Right renal cortex interstitium (tissue), 3 donors: ENCODE measurements at regions not wholly inside any gene's neighbourhood (a gene's known extent, or its start where the extent isn't known, plus 50 kb on each side); places are given as distances from the start of the nearest gene placed in this dataset.
A peak's percentile ranks its signal among the peaks of the same experiment; 100 is the strongest.

Experiments
- DNase-seq, 3 donors: peaks; one replicate each; pipeline ENCODE4 v3.0.0-alpha.2; 2013; ENCODE audit warnings: low read depth in 3 of 3, low spot score in 2 of 3

DNA sequence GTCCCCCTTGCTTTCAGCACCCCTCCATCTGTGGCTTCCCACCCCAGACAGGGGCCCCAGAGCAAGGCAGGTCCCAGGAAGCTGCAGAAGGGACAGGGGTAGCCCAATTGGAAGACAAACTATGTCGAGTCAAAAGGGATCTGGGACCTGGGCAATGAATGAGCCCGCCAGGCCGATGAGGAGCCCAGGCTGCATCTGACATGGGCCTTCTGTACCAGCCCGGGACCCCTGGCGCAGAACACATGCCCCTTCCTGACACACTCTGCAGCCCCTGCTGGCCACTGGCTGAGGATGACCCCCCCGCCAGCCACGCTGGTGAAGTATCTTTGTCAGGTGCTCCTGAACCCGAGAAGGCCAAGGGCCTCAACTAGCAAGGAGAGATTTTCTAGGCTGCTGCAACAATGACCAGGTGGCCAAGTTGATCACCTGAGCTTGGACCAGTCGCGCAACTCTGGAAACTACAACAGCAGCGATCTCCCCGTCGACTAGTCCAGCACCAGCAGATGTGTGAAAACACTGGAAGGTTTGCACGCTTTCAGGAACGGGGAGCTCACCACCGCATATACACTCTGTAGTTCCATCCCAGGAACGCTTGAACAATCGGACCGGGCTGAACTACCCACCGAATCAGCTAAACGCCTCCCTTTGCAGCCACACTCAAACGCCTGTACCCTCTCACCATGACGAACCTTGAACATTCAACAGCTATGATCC is 119.0 kb downstream of the NCOR2 start:
- DNase-seq: no peak

DNA sequence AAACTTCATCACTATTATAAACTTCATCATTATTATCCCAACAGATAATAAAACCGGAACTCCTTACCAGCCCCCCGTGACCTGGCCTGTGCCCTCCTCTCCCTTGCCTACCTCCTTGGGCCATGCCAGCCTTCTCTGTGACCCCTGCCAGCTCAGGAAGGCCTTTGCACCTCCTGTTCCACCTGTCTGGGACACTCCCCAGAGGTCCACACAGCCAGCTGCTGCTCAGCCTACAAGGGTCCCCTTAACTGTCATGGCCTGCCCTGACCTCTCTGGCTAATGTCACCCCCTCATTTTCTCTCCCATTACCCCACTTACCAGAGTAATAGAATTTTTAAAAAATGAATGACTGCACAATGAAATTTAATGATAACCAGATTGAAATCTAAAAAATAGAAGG is 121.0 kb downstream of the NCOR2 start:
- DNase-seq: no peak

DNA sequence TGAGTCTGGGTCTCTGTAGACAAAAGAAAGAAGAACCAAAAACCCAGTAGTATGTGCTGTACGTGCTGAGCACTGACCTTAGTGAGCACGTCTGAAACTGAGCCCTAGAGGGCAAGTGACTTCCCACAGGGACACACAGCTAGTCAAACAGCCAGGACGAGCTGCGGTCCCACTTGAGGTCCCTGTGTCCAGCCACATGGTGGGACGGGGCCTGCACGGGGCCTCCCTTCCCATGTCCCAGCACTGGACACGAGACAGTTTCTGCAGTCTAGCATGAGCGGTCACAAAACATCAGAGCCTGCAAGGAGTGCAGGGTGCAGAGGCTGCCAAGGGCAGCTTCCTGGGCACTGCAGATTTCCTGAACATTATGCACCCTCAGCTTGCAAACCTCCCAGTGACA is 121.6 kb downstream of the NCOR2 start:
- no peak for DNase-seq

DNA sequence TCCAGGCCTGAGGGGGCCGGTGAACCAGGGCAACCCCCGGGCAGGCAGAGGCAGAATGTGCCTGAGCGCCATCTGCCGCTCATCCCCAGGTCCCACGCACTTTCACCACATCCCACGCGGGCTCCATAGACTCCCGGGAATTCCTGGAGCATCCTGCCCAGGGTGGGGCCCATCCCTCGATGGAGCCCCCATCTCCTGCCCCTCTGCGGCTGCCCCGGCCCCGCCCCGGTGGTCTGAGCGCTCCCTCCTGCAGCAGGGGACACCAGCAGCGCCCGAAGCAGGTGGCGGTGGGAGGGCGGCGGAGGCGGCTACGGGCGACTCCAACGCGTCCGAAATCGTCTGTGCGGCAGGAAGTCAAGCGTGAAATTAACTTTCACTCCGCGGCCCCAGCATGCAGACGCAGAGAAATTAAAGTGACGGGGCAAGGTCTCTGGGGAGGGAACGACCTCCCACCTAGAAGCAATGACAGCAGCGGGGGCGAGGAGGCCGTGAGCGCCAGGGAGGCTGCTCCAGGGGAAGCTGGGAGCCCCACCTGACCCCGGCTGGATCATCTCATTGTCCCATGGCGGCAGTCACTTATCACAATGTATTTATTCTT is 122.2 kb downstream of the NCOR2 start:
- peak in 2 of 3 donors; percentile 72 for DNase-seq

DNA sequence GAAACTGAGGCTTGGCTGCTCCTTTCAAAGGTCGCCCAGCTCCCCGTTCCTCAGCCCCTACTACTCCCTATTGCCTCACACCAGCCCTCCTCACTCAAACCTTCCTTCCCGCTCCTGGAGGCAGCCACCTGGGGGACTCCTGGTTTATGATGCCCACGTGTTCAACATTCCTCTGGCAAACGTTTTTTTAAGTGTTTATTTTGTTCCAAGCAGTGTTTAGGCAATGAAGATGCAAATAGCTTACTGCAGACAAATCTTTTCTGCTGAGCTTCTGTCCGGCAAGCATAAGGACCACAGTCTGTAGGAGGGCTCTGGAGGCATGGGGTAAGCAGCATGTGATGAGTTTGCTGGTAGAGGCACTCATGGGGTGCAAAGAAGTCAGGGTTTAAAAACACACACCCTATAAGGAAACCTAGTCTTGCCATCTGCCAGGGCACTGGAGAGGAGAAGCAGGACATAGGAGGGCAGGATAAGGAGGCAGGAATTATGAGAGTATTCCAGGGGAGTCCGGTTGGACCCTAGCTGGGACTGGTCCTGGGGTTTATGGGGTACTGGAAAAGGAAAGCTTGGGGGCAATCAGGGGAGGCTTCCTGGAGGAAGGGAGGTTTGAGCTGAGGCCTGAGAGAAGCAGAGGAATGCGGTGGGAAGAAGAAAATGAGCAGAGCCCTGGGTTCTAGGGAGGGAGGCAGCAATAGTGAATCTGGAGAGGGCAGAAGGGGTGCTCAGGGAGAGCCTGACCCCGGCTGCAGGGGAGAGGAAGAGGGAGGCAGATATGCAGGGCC is 123.3 kb downstream of the NCOR2 start:
- DNase-seq: no peak

DNA sequence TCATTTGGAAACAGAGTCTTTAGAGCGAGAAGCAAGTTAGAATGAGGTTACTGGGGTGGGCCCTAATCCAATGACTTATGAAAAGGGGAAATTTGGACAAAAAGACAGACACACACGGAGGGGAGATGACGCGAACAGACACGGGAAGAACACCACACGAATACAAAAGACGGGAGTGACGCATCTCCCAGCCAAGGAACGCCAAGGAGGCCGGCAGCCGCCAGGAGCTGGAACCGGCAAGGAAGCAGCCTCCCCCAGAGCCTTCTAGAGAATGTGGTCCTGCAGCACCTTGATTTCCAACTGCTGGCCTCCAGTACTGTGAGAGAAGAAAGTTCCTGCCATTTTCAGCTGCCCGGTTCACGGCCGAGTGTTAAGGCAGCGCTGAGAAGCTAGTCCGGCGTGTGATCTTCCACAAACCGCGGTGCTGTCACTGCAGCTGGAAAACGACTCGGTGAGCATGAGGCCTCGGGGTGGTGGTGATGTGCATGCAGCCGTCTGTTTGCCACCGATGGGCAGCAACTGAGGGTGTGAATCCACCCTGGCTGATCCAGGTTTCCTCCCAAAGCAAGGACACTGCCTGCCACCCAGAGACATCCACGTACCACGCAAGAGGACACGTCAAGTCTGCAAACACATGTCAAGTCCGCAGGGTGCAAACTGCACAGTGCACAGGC is 124.5 kb downstream of the NCOR2 start:
- no peak for DNase-seq

DNA sequence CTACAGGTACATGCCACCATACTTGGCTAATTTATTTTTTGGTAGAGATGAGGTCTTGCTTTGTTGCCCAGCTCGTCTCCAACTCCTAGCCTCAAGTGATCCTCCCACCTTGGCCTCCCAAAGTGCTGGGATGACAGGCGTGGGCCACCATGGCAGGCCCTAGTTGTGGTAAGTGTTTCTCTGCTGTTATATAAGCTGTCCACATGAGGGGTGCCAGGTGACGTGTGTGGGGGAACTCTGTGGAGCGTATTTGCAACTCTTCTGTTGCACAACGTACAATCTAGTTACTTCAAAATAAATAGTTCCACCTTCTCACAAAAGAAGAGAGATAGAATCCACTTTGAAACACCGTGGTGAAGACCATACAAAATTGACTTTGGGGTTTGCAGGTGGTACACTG is 125.1 kb downstream of the NCOR2 start:
- DNase-seq: no peak

DNA sequence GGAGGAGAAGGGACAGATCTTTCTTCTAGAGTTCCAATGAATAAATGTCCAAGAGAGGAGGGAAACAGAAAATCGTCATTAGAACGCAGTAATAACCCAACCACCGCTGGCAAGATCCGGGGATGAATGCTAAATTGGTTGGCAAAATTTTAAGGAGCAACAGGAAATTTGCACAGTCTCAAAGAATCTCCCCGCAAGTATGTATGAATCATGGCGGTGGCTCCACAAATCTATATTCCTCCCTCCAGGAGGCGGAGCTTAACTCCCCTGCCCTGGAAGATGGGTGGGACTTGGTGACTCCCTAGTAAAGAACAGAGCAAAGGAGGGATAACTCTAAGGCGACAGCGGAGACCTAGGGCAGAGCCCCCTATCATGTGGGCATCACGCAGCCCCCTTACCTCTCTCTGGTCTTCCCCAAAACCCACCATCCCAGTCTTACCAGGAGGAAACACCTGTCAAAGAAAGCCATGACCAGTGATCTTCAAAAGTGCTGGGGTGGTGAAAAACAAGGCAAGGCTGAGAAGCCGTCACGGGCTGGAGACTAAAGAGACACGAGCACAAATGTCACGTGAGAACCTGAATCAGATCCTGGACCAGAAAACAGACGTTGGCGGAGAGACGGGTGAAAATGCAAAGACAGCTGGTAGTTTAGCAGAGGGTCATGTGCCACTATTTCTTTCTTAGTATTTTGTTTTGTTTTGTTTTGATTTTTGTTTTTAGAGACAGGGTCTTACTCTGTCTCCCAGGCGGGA is 125.8 kb downstream of the NCOR2 start:
- no peak for DNase-seq

DNA sequence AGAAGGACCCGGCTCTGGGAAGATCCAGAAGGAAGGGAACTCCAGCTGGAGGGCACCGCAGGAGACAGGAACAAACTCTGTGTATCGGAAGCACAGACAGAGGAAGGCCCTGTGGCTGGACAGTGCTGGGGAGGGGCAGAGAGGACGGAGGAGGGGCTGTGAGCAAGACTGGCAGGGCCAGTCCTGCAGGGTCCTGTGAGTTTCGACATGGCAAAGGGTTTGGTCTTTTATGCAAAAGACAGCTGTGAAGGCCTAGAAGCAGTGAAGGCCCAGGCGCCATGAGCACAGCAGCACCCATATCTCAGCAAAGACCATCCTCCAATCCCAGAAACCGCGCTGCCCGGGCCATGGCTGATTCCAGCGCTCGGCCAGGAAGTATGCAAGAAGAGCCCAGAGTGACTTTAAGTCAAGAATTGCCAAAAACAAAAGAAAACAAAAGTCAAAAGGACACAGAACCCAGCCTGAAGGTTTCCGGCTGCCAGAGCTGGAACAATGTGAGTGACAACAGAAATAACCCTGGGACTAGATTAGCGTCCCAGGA is 126.5 kb downstream of the NCOR2 start:
- no peak for DNase-seq

DNA sequence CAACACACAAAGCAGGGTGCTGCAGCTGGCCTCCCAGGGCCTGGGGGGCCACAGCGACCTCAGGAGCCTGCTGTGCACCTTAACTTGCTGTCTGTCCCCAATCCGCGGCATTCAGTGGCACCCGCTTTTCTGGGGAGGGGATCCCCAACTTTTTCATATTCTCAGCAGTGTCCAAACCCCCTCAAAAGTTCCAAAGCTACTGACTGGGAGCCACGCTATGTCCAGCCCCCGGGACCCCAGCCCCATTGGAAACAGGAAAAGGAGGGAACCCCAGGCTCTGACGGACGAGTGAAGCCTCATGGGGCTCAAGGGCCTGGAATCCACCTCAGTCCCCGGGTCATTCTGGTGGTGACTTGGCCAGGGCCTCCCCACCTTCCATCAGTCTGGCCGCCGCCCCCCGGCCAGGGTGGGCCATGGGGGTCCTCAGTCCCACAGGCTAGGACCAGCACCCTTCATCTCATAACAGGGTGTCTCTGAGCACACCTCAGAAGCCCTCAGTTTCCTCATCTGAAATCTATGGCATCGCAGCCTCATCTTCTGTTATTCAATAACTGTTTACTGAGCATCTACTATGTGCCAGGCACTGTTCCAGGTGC is 127.3 kb downstream of the NCOR2 start:
- DNase-seq: no peak

DNA sequence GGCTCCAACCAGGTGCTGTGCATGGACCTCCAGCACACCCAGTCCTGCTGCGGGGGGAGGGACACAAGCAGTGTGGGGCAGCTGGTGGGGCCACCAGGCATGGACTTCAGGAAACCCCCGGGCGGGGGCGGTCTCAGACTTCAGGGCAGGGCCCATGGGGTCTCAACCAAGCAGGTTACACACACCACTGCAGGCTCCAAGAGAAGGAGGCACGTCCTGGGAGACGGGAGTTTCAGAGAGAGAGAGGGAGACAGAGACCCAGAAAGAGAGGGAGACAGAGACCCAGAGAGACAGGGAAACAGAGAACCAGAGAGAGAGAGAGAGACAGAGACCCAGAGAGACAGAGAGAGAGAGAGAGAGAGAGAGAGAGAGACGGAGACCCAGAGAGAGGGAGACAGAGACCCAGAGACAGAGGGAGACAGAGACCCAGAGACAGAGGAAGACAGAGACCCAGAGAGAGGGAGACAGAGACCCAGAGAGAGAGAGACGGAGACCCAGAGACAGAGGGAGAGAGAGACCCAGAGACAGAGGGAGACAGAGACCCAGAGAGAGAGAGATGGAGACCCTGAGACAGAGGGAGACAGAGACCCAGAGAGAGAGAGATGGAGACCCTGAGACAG is 128.9 kb downstream of the NCOR2 start:
- DNase-seq: no peak

DNA sequence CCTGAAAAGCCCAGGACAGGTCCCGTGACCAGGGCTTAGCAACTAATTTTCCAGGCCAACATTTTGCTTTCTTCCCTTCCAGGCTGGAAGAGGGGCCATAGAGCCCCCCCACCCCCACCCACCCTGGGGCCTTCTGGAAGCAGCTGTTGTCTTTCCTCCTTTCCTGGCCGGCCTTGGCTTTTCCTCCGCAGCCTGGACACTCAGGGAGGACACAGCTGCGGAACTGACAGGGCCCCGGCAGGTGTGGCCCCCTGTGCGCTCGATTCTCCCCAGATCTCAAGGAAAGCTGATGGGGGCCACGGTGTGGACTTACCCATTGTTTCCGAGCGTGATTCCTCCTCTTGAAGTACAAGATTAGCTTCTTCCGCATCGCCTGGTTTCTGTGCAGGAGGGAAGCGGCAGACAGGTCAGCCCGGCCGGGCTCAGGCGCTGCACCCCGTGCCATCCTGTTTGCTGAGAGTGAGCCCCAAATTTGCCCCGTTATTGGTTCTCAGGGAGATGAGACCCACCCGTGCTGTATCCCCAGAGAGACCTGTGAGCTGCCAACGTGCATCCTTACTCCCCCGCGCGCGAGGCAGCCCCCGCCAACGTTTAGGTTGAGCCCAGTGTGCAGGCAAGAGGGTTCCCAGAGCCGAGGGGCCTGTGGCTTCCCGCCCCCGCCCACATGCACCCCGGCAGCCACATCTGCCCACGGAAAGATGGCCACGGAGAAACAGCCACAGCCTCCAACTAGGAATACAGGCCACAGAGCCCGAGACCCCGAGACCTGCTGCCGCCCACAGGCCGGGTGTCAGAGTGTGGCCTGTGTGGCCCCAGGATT is 129.6 kb downstream of the NCOR2 start:
- DNase-seq: no peak

DNA sequence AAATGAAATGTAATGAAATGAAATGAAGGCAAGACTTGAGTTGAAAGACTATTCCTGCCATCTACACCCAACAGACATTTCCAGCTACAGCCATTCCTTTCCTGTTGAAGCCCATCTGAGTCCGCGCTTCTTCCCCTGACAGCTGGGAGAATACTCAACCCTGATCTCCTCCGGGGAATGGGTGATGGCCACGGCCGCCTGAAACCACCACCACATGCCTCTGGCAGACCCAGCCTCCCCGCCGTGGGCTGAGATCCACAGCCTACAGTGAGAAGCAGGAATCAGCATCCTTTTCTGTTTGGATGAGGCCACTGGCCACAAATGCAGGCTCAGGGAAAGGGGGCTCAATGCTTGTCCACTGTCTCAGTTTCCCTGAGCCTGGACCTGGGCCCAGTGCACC is 130.3 kb downstream of the NCOR2 start:
- DNase-seq: no peak

DNA sequence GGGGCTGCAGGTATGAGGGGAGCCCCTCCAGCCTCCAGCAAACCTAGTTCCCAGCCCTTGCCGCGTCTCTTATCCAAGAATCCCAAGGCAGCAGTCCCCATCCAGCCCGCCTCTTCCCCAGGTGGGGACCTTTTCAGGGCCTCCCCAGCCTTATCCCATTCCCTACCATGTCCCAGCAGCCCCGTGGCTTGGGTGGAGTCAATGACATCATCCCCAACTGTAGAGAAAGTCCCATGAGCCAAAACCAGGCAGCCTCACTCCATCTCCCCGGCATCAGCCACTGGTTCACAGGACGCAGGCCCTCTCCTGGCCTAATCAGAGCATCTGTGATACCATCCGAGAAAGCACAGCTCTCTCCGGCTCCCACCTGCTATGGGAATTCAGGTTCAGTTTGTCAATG is 131.0 kb downstream of the NCOR2 start:
- no peak for DNase-seq

DNA sequence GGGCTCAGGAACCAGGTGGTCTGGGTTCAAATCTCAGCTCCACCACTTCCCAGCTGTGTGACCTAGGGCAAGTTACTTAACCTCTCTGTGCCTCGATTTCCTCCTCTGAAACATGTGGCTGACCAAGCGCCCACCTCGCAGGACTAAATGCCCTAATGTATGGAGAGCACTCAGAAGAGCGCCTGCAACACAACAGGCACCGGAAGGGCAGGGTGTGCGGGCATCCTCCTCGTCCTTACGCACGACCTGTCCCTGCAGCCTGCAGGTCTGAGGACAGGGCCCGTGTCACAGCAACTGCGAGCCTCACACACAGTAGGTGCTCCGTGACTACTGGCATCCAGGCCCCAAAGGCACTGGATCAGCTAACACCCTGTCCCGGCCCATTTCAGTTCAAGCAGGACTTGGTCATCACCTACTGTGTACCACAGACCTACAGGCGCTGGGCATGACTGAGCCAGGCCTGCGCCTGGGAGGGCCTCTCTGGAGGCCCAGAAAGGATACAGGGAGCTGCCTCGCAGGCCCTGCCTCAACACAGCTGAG is 131.5 kb downstream of the NCOR2 start:
- no peak for DNase-seq

DNA sequence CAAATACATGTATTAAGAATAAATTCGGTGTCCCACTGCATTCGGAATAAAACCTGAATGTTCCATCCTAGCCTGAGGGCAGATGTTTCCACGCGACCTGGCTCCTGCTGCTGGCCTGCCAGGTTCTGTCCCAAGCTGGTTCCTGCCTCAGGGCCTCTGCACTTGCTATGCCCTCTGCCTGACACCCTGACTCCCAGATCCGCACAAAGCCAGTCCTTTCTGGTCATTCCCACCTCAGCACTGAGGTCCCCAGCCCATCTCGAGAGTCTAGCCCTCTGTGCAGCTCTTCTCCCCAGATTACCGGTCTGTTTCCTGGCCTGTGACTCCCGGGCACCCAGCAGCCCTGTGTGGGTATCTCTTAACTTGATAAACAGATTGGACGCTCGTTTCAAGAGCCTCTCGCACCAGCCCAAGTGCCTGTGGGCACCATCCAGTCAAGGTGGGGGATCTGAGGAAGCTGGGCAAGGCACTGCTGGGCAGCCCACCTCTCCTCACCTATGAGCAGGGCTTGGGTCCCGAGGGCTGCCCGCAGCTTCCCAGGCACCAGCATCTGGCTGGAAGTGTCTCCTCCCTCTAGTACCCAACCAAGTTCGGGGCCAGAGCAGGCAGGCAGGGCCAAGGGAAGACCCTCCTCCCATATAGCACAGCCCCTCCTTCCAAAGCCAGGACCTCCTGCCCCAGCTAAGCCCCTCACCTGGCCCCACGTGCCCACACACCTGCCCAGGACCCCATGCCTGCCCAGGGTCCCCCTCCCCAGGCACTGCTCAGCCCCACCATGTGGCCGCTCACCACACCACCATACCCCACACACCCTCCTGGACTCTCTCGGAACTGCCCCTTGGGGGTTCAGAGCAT is 132.2 kb downstream of the NCOR2 start:
- DNase-seq: no peak

DNA sequence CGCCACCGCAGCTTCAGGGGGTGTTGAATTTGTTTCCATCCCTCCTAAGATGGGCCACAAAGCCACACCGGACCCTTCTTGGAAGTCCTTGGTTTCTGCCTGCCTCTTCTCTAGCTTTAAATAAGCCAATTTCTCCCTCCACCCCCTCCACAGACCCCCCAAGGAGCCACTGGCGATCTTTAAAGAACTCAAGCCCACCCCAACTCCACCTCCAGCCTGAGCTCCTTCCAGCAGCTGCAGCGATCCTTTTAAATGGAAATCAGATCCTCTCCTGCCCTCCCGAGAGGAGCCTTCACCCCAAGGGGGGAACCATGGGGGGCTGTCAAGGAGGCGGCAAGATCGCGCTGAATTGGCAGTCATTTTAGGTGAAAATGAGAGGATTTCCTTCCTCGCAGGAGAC is 133.1 kb downstream of the NCOR2 start:
- DNase-seq: no peak

DNA sequence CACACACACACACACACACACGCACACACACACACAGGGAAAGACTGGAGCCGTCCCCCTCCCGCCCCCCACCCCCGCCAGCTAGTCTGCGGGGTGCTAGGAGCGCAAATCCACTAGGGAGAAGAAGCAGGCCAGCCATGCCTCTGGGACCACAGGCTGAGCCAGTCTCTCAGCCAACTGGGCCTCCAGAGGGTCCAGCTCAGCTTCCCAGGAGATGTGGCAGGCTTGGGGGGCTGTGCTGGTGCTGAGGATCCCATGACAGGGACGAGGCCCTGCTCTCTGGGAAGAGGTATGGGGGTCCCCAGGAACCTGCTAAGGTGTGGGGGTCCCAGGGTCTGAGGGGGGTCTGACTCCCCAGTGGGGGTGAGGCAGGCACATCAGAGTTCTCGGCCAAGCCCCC is 133.5 kb downstream of the NCOR2 start:
- no peak for DNase-seq
